GM21447 (cell line): ENCODE measurements at regions not wholly inside any gene's neighbourhood (a gene's known extent, or its start where the extent isn't known, plus 50 kb on each side); places are given as distances from the start of the nearest gene placed in this dataset.
"Not testable (repeated sequence)": the region's sequence is repeated elsewhere in the genome, so short reads cannot be mapped to it uniquely, and the experiment has no call there.

Experiments
- ATAC-seq: cut with Tn5 transposase; IDR thresholded peaks from one replicate; pipeline ENCODE4 v1.9.1; 2021; ENCODE audit not compliant: unreplicated experiment

- ATAC-seq, result no peak
Observed at GRCh38 chr5:74535926-74536325, 104.6 kb downstream of the ENC1 start.

- ATAC-seq, result no peak
Observed at GRCh38 chr5:74534397-74535129, 106.0 kb downstream of the ENC1 start.

DNA sequence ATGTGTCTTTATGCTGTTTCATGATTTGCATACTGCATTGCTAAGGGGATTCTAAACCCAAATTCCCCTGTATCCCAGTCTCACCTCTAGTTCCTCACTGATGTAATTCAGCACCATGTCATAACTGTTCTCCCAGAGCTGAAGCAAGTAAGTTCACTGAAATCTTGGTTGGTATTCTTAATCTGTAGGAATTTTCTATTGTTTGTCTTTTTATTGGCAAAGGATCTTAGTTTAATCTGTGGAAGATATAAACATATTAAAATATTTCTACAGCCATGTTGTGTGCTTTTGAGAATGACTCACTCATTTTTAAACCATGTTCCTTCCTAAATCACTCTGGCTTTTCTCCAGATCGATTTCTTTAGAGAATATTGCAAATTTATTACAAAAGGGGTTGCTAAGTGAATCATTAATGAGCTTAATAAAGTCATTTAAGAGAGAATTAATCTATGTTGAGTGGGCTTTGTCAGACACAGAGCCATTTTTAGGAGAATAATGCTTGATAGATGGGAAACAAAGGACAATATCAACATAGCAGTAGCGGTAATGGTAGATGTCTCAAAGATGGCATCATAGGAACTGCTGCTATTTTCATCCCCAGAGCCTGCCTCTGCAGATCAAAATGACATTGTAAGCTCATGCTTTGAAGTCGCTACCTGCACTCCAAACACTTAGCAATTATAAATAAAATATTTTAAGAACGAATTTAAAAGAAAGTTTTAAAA, 110.0 kb downstream of the ENC1 start:
- no peak for ATAC-seq

GRCh38 chr5:74529101-74529500, 111.4 kb downstream of the ENC1 start:
- ATAC-seq, result no peak

GRCh38 chr5:74526111-74526510, 114.4 kb downstream of the ENC1 start:
- no peak for ATAC-seq

GRCh38 chr5:74524767-74525166, 115.8 kb downstream of the ENC1 start:
- ATAC-seq, result not testable (repeated sequence)

- not testable (repeated sequence) for ATAC-seq
Observed at GRCh38 chr5:74523698-74524097, 116.8 kb downstream of the ENC1 start.

DNA sequence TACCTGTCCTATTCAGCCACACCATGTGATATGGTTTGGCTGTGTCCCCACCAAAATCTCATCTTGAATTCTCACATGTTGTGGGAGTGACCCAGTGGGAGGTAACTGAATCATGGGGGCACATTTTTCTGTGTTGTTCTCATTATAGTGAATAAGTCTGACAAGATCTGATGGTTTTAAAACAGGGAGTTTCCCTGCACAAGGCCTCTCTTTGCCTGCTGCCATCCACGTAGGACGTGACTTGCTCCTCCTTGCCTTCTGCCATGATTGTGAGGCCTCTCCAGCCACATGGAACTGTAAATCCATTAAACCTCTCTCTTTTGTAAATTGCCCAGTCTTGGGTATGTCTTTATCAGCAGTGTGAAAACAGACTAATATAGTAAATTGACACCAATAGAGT, 117.7 kb downstream of the ENC1 start:
- ATAC-seq, result not testable (repeated sequence)

- no peak for ATAC-seq
Observed at GRCh38 chr5:74521401-74521800, 119.1 kb downstream of the ENC1 start.

DNA sequence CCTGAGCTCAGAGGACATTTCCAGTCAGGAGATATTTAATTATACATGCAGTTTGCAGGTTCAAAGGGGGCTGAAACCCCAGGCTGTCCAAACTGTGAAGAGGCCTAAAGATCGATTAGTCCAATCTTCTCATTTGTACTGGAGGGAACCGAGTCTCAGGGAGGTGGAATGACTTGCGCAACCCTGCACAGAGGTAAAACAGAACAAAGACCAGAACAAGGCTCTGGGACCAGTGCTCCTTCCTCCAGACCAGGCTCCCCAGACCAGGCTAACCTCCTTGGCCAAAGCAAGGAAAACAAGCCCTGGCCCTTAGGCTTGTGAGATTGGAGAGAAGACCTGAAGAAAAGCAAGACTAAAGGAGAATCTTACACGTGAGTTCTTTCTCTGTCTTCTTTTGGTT, 120.8 kb downstream of the ENC1 start:
- ATAC-seq, result no peak

- ATAC-seq, result no peak
Observed at GRCh38 chr5:74519161-74519571, 121.4 kb downstream of the ENC1 start.

DNA sequence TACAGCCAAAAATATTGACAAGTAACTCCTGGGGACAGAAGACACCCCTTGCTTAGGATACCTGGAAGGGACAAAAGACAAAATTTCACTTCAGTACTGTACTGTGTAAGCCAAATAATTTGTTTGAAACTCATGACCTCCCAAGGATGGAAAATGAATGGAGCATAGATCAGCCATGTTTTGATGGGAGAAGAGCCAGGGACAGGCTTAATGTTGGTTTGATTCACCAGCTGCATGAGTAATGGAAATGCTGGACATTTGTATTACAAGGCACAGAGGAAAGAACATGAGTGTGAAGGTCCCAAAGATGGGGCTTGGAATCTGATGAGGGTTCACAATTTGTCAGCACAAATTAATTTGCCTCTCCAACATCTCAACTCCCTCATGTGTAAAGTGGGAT, 122.8 kb downstream of the ENC1 start:
- no peak for ATAC-seq

GRCh38 chr5:74516211-74516636, 124.3 kb downstream of the ENC1 start:
- no peak for ATAC-seq

DNA sequence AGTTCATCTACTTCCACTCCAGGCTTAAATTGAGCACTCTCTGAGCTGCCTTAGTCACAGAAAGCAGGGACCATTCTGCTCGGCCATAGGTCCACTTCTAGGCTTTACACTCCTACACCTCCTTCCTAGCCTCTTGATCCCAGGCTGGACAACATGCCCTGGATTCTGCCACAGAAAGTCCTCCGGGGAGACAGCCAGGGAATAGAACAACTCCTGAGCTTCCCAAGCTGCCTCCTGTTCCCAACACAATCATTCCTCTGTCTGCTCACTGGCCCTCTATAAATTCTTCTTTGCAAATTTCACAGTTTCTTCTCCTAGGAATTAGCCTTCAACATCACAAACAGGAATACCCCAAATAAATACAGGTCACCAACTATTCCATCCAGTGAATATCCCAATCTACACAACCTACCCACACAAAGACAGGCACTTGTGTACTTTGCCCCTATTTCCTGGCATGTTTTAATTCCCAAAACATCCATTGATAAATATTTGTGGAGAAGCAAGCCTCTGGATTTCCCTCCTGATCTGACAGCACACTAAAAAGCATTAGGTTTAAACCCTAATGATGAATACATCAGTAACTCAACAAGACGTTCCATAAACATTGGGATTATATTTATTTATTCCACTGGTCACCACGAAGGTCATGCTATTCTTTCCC, 125.5 kb downstream of the ENC1 start:
- ATAC-seq, result no peak

DNA sequence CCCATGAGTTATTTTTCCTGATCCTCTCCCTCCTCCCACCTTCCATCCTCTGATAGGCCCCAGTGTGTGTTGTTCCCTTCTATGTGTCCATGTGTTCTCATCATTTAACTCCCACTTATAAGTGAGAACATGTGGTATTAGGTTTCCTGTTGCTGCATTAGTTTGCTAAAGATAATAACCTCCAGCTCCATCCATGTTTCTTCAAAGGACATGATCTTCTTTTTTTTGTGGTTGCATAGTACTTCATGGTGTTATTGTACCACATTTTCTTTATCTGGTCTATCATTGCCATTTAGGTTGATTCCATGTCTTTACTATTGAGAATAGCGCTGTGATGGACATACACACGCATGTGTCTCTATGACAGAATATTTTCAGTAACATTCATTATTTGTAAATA, 128.8 kb downstream of the ENC1 start:
- ATAC-seq, result not testable (repeated sequence)

- no peak for ATAC-seq
Observed at GRCh38 chr5:74510476-74511075, 130.0 kb downstream of the ENC1 start.

DNA sequence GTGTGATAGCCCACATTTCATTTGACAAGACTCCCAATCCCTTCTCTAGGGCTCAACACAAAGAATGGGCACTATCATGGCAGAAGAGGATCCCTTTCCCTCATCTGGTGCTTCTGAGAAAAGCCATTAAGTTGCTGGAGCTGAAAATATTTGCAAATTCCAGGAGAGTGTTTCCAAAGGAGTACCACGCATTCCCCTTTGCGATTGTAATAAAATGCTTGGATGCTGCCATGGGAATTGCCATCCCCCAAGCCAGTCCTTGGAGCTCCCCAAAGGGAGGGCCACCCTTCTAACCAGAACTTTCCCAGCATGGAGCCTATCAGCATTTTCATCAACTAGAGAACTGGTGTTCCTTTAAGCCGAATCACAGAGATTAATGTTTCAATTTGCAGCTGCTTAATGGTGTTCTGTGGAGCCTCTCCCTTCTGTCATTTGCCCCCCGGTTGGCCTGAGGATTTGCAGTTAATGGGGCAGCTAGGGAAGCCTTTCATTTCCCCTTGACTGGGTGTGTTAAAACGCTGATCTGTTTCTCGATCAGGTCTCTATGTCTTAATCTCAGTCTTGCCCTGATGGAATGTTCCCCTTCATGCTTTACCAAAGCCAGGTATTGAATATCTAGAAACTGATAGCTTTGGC, 133.0 kb downstream of the ENC1 start:
- no peak for ATAC-seq

DNA sequence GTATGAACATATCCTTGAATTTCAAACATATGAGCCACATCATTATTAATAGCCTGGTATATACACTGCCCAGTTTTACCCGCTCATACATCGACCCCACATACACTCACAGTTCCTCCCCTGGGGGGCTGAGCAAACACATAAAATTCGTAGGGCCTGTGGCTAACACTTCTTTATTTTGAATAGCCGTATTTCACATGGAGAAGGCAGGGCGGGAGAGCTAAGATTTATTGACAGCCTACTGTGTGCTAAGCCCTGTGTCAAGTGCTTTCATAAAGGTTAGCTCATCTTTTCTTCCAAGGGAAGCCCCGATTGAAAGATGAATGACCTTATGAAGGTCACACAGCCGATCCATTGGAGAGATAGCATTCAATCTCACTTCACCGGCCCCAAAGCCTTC, 134.4 kb downstream of the ENC1 start:
- no peak for ATAC-seq

GRCh38 chr5:74504463-74504862, 136.1 kb downstream of the ENC1 start:
- no peak for ATAC-seq

GRCh38 chr5:74502479-74502950, 138.0 kb downstream of the ENC1 start:
- no peak for ATAC-seq
